HG03135 (cell line): ENCODE measurements at regions not wholly inside any gene's neighbourhood (a gene's known extent, or its start where the extent isn't known, plus 50 kb on each side); places are given as distances from the start of the nearest gene placed in this dataset.
"Not testable (repeated sequence)": the region's sequence is repeated elsewhere in the genome, so short reads cannot be mapped to it uniquely, and the experiment has no call there.

Source experiments
- ATAC-seq: cut with Tn5 transposase; IDR thresholded peaks from one replicate; pipeline ENCODE4 v1.9.1; 2021; ENCODE audit warnings: mild to moderate bottlenecking, moderate library complexity; ENCODE audit not compliant: unreplicated experiment

DNA sequence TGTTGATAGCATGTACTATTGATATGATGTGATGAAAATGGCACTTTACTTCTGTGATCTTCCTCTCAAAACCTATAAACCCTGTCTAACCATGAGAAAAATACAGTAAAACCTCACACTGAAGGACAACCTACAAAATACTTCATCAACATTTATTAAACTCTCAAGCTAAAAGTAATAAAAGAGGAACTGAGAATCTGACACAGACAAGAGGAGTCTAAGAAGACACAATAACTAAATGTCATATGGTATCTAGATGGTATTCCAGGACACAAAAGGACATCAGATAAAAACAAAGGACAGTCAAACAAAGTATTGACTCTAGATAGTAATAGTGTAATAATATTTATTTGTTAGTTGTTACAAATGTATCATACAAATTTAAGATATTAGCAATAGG lies 655.3 kb downstream of the SH3BGRL start:
- ATAC-seq, result no peak

DNA sequence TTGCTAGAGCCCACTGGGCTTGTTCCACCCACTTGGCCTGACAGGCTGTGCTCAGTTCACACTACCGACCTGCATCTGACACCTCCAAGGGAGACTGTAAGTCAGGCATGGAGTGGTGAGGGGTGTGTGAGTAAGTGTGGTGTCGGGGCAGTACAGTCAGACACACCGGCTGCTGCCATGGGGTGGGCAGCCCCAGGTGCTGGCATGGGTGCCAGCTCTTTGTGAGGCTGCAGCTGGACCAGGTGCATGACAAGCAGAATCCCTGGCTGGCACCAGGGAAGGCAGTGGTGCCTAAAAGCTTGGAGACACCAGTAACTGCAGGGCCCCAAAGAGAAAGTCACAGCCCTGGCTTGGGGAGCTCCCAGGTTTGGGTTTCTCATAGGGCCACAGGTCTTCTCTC lies 665.0 kb downstream of the SH3BGRL start:
- no peak for ATAC-seq

DNA sequence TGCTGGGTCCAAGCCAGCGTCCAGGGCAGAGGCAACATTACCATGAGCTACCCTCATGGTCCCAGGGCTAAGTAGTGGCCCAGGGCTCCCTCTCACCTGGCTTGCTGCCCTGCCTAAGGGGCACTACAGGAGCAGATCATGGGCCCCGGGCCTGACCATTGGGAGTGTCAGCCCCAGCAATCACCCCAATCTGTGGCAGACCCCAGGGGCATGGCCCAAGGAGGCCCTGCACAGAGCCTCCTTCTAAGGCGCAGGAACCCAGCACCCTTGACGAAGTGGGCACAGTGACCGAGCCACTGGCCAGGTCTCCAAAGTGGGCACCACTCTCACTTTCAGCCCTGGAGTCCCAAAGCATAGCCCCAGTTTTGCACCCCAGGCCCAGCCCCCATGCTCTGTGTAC lies 667.1 kb downstream of the SH3BGRL start:
- no peak for ATAC-seq

DNA sequence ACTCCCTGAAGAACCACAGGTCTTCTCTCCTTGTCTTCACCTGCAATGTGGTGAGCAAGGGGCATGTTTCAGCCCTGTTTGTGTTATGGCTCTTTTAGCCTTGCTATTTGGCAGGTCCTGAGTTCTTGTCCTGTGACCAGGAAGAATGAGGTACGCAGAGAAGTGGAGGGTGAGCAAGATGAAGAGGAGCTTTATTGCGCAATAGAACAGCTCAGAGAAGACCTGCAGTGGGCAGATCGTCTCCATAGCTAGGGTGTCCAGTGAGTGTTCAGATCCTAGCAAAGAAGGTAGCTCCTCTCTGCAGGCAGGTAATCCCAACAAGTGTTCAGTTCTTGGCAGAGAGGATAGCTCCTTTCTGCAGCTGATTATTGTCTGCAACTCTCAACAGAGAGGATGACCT lies 672.9 kb downstream of the SH3BGRL start:
- no peak for ATAC-seq

DNA sequence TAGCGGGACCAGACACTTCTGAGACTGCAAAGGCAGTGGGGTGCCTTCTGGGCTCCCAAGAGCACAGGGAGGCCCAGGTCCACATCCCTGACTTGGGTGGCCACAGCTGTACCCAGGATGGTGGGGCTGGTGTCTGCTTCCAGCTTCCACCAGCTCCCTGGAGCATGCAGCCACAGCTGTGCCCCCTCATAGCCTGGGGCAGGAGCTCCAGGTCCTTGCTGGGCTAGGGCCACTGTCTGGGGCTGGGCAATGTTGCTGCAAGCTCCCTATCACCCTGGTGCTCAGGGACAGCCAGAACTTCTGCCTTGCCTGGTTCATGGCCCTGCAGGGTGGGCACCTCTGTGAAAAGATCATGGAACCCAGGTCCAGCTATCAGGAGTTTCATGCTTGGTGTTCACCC lies 673.9 kb downstream of the SH3BGRL start:
- no peak for ATAC-seq

DNA sequence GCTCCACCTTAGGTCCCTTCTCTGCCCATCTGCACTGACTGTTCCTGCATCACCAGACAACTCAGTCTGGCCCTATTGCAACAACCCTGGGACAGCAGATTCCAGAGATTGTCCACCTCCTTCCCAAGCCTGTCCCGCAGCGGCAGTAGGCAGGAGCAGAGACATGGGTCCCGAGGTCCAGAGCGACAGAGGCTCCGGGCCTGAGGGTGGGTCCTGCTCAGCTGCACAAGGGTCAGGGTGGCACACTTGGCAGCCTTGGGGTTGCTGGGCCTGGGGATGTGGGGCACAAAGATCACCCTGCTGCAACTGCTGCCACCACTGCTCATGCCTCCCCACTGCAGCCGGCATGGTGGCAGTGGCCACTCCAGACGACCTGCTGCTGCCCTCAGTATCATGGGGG lies 674.5 kb downstream of the SH3BGRL start:
- no peak for ATAC-seq

DNA sequence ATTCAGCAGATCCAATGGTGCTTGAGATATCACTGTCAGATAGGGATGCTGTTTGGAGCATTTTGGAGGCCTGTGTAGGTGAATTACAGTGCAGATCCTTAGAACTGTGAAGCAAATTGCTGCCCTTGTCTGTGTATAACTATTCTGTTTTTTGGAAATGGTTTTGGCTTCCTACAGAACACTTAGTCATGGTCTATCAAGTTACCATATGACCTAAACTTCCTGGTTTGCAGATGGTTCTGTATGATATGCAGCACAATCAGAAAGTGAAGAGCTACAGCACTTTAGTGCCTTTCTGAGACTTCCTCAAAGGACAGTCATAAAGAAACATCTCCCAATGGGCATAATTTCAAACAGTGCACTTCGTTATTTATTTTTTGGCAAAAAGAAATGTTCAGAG lies 688.6 kb downstream of the SH3BGRL start:
- no peak for ATAC-seq

DNA sequence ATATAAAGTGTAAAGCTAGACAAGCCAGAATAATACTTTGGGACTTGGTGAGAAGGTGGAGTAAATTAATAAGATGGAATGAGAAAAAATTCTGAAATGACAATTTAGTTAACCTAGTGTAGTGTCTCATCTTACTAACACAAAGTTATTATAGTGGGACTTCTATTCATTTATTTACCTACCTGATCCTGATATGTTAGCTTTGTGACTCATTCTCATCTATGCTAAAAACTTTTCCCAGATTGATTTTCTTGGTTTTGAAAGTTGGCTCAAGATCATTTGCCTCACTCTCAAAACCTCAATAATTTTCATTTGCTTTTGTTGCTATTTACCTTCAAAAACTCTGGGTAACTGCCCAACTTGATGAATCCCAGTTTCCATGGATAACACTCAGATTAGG lies 698.6 kb downstream of the SH3BGRL start:
- no peak for ATAC-seq

DNA sequence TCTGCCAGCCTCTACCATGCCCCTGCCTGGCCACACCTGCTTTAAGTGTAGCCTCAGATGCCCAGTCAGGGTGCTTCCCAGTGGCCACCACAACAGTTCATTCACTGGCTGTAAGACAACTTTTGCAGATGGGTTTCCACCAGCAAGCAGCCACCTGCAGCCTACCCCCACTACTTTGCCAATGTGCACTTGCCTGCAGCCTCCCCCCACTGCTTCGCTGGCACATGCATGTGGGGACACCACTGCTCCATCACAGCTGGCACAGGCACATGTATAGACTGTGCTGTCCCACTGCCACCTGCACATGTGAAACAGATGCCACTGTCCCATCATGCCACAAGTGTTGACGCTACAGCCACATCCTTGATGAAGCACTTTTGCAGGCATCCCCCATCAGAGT lies 723.9 kb downstream of the SH3BGRL start:
- no peak for ATAC-seq

DNA sequence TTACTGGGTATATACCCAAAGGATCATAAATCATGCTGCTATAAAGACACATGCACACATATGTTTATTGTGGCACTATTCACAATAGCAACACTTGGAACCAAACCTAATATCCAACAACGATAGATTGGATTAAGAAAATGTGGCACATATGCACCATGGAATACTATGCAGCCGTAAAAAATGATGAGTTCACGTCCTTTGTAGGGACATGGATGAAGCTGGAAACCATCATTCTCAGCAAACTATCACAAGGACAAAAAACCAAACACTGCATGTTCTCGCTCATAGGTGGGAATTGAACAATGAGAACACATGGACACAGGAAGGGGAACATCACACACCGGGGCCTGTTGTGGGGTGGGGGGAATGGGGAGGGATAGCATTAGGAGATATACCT lies 744.0 kb downstream of the SH3BGRL start:
- ATAC-seq, result not testable (repeated sequence)

DNA sequence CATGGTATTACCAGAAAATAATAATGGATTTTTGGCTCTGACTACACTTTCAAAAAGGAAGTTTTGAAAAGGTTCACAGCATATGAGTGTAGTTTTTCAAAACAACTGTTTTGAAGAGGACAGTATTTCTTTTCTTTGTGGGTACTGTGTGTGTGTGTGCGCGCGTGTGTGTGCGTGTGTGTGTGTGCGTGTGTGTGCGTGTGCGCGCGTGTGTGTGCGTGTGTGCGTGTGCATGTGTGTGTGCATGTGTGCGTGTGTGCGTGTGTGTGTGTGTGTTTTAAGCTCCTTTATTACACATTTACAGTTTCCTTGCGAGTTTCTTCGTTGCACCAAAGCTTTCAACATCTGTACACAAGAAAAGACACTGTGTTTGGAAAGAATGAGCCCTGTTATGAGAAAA lies 755.4 kb downstream of the SH3BGRL start:
- no peak for ATAC-seq

DNA sequence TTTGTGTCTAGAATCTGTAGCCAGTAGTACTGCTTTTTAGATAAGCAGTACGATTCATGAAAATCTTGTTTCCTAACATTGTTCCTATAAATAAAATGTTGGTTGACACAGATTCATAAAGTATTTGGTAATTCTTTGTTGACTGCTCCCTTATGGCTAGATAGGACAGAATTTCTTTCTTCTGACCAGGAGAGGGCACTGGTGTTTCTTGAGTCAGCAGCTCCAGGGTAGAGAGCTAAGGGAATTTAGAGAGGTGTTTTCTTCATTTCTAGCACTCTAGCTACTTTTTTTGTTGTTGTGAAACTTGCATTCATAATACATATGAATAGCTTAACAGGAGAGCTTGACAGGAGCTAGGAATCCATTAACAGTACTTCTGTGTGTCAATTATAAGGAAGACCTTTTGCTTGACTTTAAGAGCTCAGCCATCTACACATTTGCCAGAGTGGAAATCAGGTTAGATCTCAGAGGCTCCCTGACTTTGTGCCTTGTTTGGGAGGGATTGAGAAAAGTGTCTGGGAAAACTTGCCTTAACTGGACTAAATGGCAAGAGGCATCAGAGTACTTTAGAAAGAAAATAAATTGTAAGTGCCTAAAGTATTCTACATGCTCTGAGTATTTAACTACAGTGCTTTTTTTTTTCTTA lies 756.1 kb downstream of the SH3BGRL start:
- ATAC-seq, result no peak

DNA sequence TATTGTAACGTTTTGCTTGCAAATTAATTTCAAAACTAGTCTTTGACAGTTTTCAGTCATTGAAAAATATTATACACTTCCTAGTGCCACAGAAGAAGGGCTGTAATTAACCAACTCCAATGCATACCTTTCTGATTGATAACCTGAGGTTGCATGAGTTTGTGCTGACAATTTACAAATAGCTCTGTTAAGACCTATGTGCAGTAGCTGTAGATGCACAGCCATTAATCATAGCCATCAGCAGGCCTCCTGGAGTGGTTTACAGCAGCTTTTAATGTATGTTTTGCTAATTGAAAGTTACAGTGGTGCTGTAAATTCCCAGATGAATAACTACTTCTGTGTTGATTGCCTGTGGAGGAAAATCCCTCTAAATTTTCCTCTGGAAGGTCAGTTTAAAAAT lies 758.1 kb downstream of the SH3BGRL start:
- ATAC-seq, result no peak

DNA sequence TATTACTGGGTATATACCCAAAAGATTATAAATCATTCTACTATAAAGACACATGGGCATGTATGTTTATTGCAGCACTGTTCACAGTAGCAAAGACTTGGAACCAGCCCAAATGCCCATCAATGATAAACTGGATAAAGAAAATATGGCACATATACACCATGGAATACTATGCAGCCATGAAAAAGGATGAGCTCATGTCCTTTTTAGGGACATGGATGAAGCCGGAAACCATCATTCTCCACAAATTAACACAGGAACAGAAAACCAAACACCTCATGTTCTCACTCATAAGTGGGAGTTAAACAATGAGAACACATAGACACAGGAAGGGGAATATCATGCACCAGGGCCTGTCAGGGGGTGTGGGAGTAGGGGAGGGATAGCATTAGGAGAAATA lies 772.5 kb downstream of the SH3BGRL start:
- ATAC-seq, result not testable (repeated sequence)

DNA sequence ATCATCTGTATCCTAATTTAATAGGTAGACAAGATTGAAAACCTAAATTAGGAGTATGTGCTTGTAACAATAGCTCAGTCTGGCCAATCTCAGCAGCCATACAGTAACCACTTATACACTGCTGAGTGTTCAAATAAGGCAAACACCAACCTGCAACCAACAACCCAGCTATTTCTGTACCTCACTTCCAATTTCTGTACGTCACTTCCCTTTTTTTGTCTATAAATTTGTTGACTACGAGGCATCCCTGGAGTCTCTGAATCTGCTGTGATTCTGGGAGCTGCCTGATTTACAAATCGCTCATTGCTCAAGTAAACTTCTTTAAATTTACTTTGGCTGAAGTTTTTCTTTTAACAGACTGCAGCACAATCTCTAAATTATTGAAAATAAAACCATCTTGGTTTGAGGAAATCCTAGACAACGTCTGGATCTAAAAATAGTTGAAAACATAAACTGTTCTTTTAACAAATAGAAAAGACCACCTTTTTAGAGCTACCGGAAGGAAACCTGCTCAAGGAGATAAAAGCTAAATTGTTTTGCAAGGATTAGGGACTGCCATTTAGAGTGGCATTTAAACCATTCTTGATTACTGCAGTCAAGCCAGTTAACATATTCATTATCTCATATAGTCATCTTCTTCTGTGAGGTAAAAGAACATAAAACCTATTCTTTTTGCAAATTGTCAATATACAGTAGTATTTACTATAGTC lies 778.1 kb downstream of the SH3BGRL start:
- no peak for ATAC-seq

DNA sequence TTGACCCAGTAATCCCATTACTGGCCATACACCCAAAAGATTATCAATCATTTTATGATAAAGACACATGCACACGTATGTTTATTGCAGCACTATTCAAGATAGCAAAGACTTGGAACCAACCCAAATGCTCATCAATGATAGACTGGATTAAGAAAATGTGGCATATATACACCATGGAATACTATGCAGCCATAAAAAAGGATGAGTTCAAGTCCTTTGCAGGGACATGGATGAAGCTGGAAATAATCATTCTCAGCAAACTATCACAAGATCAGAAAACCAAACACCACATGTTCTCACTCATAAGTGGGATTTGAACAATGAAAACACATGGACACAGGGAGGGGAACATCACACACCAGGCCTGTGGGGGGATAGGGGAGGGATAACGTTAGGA lies 785.3 kb downstream of the SH3BGRL start:
- not testable (repeated sequence) for ATAC-seq

DNA sequence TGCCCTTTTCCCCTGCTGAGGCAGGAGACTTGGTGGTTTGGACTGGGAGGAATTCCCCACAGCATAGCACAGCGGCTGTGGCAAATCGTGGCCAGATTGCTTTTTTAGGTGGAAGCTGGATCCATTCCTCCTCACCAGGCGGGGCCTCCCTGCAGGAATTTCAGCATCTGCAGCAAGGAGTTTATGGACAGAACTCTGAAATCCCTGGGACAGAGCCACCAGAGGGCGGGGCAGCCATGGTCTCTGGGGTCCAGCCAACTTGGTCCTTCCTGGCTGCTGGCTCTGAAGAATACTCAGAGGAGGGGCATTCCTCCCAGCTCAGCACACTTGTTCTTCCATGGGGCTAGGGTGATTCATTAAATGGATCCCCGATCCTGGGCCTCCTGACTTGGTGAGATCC lies 794.3 kb downstream of the SH3BGRL start:
- ATAC-seq, result no peak

DNA sequence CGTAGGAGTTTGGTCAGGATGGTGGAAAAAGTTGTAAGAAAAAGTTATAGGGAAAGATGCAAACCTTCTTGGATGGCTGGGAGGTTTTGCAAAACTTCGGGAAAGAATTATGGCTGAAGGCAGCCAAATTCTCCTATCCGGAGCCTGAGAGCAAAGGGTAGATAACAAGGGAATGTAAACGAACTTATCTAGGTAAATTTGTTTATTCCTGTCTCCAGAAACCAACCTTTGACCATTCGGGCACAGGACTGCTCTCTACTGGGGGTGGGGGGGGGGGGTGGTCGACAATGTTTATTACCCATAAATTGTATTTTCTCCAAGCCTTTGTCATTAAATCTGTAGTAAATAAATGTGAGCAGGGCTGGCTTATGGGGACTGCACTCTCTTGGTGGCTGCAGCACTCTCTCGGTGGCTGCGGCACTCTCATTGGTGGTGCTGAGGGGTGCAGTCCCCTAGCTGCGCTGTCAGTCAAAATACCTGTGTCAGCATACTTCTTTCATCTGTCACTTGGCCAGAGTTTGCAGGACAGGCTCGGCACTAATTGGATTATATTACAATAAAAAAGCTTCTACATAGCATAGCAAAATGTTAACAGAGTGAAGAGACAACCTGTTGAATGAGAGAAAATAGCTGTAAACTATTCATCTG lies 827.8 kb downstream of the SH3BGRL start:
- no peak for ATAC-seq

DNA sequence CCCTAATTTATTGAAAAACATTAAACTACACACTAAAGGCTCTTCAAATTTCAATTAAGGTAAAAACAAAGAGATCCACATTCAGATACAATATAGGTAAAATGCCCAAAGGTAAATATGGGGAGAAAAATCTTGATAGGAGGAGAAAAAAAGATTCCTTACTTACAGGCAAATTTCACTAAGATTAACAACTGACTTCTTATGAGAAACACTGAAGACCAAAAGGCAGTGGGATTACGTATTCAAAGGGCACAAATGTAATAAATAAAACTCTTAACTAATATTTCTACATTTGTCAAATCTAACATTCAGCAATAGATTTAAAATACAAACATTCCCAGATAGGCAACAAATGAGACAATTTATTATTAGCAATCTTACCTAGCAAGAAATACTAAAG lies 829.3 kb downstream of the SH3BGRL start:
- ATAC-seq, result no peak

DNA sequence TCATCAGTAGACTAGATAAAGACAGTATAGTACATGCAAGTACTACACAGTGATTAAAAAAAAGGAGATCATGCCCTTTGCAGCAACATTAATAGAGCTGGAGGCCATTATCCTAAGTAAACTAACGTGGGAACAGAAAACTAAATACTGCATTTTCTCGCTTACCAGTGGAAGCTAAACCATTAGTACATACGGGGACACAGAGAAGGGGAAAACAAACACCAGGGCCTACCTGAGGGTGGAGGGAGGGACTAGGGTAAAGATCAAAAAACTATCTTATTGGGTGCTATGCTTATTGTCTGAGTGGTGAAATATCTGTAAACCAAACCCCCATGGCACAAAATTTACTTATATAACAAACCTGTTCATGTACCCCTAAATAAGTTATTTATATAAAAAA lies 836.9 kb downstream of the SH3BGRL start:
- ATAC-seq, result no peak

DNA sequence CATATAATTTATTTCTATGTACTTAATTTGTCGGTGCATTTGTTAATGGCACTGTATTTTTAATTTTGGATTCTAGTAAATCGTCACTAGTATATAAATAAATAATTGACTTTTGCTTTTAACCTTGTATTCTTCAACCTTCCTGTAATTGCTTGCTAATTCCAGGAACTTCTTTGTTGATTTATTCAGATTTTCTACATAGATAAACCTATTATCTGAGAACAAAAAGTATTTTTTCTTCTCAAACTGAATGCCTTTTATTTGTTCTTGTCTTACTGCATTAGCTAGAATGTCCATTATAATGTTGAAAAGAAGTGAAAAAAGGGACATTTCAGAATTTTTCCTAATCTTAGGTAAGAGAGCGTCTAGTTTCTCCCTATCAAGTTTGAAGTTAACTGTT lies 839.1 kb downstream of the SH3BGRL start:
- no peak for ATAC-seq

DNA sequence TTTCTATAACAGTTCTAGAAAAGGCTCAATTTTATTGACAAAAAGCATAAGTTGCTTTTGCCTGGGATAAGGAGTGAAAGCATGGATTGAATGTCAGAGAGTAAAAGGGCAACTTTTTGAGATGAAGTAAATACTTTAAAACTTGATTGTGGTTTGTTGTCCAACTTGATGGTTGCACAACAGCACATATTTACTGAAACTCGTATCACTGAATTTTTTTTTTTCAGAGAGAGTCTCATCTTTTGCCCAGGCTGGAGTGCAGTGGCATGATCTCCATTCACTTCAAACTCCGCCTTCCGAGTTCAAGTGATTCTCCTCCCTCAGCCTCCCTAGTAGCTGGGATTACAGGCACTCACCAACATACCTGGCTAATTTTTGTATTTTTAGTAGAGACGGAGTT lies 856.8 kb downstream of the SH3BGRL start:
- no peak for ATAC-seq
